ENCODE measurements at regions not wholly inside any gene's neighbourhood (a gene's known extent, or its start where the extent isn't known, plus 50 kb on each side); places are given as distances from the start of the nearest gene placed in this dataset.

DNA sequence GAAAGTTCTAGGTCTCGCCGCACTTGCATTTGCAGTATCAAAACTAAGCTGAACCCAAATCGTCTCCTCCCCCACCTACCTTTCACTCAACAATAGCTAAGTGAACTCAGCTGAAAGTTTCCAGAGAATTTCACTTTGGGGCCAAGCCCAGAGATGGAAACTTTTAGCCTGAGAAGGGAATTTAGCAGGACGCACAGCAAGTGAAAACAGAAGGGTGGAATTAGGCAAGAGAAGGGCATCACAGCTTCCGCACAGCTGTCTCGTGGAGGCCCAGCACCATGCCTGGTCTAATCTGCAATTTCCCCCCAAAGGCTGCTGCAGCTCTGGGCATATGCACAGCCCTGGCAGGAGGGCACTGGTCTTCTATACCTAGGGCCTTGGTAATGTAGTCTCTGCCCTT, 262.0 kb downstream of the TNS1 start:
- TF ChIP-seq, protein P1, sequence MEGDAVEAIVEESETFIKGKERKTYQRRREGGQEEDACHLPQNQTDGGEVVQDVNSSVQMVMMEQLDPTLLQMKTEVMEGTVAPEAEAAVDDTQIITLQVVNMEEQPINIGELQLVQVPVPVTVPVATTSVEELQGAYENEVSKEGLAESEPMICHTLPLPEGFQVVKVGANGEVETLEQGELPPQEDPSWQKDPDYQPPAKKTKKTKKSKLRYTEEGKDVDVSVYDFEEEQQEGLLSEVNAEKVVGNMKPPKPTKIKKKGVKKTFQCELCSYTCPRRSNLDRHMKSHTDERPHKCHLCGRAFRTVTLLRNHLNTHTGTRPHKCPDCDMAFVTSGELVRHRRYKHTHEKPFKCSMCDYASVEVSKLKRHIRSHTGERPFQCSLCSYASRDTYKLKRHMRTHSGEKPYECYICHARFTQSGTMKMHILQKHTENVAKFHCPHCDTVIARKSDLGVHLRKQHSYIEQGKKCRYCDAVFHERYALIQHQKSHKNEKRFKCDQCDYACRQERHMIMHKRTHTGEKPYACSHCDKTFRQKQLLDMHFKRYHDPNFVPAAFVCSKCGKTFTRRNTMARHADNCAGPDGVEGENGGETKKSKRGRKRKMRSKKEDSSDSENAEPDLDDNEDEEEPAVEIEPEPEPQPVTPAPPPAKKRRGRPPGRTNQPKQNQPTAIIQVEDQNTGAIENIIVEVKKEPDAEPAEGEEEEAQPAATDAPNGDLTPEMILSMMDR (conservative IDR thresholded peaks at IDR 0.05): no peak
- H3K27ac ChIP-seq: no peak overlapping the region

DNA sequence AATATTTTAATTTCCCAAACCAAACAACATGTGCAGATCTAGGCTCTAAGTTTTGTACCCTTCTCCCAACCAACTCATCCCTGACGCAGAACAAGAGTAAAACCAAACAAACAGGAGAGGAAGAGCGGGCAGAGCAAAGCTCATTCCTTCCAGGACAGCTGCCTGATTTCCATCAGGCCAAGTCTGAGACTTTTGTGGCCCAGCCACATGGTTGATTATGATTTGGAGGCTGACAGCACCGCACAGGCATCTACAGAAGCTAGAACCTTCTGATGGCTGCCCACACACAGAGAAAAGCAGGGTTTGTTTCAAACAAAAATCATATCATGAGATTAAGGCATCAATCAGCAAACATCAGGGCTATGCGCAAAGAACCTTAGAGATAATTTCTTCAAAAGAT, 262.6 kb downstream of the TNS1 start:
- TF ChIP-seq, protein P1 (conservative IDR thresholded peaks at IDR 0.05): no peak
- no peak overlapping the region for H3K27ac ChIP-seq

DNA sequence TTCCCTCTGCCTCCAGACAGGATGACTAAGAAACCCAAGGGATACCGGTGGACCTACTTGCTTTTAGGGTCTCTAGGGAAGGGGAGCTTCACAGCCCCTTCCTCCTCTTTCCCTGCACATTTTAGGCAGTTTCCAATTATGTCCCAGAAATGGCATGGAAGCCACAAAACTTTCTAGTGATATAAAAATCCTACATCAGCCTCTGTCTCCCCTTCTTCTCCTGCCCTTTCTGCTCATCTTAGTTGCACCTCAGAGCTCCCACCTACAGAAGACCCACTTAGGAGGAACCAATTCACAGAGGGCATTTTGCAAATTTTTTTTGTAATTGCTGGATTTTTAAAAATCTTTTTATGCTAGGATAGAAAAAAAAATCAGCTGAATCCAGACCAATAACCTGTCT, 263.1 kb downstream of the TNS1 start:
- TF ChIP-seq, protein P1 (conservative IDR thresholded peaks at IDR 0.05): no peak
- H3K27ac ChIP-seq: no peak overlapping the region

DNA sequence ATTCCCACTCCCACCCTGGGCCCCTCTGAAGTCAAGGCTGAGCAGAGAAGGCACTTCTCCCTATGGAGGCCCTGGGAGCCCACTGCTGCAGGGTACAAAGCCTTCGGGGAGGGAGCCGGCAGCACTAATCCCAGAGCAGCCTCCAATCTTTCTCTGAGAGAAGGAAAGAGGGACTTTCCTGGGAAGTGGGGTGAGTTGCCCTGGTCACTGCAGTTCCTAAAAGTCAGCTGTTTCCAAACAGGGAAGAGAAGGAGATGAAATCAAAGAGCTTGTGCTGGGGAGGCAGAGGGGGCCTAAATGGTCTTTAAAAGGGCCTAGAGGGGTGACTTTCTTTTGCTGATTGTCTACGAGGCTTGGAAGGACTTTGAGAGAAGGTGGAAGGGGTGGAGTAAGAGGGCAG, 264.7 kb downstream of the TNS1 start:
- TF ChIP-seq, protein P1 (conservative IDR thresholded peaks at IDR 0.05): no peak
- H3K27ac ChIP-seq: no peak overlapping the region

GRCh38 chr2:217736776-217737550, 265.8 kb downstream of the TNS1 start:
- TF ChIP-seq, protein P1 (conservative IDR thresholded peaks at IDR 0.05): no peak
- no peak overlapping the region for H3K27ac ChIP-seq

- H3K27ac ChIP-seq: no peak overlapping the region
- TF ChIP-seq, protein P1 (conservative IDR thresholded peaks at IDR 0.05): no peak
These were observed 266.9 kb downstream of the TNS1 start for GRCh38 chr2:217735899-217736298.

GRCh38 chr2:217735034-217735433, 267.8 kb downstream of the TNS1 start:
- H3K27ac ChIP-seq: no peak overlapping the region
- TF ChIP-seq, protein P1 (conservative IDR thresholded peaks at IDR 0.05): no peak
